A673 (cell line): ENCODE measurements at regions not wholly inside any gene's neighbourhood (a gene's known extent, or its start where the extent isn't known, plus 50 kb on each side); places are given as distances from the start of the nearest gene placed in this dataset.

Experiments used
- EZH2 ChIP-seq: fragments of 200-600 bp; sonication (generic); IDR thresholded peaks from 2 replicates; pipeline ENCODE4 v1.6.1; 2017; ENCODE audit warnings: borderline replicate concordance, low read depth, mild to moderate bottlenecking, mixed read lengths, antibody characterized with exemption, low read length; ENCODE audit not compliant: poor library complexity, severe bottlenecking
- TF ChIP-seq, protein P1 (sequence below): fragments of 300-800, 200-600 bp; sonication (generic); conservative IDR thresholded peaks from 2 replicates; pipeline ENCODE4 v1.5.1; 2017; ENCODE audit warnings: low read depth, mild to moderate bottlenecking, antibody characterized with exemption, low read length, moderate library complexity, mixed read lengths

DNA sequence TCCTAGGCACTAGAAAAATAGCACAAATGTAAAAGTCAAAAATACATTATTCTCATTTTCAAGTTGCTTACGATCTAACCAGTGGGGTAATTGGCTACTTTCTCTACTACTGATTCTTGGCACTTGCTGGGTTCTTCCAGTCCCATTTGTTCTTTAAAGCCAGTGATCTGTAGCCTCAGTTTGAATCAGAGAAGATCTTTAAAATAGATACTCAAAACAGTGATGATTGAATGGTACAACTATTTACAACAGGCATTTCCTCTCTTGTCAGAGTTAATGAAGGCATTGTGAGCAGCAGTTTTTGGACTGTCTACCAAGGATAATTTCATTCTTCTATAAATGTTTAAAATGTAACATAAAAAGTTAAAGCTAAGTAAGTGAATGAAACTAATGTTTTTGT, 128.3 kb upstream of the FSIP2 start:
- TF ChIP-seq, protein P1, sequence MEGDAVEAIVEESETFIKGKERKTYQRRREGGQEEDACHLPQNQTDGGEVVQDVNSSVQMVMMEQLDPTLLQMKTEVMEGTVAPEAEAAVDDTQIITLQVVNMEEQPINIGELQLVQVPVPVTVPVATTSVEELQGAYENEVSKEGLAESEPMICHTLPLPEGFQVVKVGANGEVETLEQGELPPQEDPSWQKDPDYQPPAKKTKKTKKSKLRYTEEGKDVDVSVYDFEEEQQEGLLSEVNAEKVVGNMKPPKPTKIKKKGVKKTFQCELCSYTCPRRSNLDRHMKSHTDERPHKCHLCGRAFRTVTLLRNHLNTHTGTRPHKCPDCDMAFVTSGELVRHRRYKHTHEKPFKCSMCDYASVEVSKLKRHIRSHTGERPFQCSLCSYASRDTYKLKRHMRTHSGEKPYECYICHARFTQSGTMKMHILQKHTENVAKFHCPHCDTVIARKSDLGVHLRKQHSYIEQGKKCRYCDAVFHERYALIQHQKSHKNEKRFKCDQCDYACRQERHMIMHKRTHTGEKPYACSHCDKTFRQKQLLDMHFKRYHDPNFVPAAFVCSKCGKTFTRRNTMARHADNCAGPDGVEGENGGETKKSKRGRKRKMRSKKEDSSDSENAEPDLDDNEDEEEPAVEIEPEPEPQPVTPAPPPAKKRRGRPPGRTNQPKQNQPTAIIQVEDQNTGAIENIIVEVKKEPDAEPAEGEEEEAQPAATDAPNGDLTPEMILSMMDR, result no peak
- no peak for TF ChIP-seq EZH2
